Neural cell (in vitro differentiated cells): ENCODE measurements at regions not wholly inside any gene's neighbourhood (a gene's known extent, or its start where the extent isn't known, plus 50 kb on each side); places are given as distances from the start of the nearest gene placed in this dataset.

ENCODE experiments used
- H2AFZ ChIP-seq: fragments of 200-600, 300-800 bp; sonication (generic), shearing (Covaris generic); 2 replicates; pipeline ENCODE4 v1.6.0; 2014; ENCODE audit warnings: low read depth, mild to moderate bottlenecking, antibody characterized with exemption, low read length, moderate library complexity
- H3F3A ChIP-seq: fragments of 200-600 bp; shearing (Covaris generic); 2 replicates; pipeline ENCODE4 v1.6.1; 2016; ENCODE audit warnings: mild to moderate bottlenecking, moderate library complexity, mixed read lengths, antibody characterized with exemption, low read length; ENCODE audit not compliant: insufficient read depth, poor library complexity, severe bottlenecking
- H3K27ac ChIP-seq: fragments of 200-600, 300-800 bp; sonication (generic), shearing (Covaris generic); 2 replicates; pipeline ENCODE4 v1.5.1; 2014; ENCODE audit warnings: mild to moderate bottlenecking, low read length, moderate library complexity
- H3K27me3 ChIP-seq: fragments of 300-800, 200-600 bp; sonication (generic), shearing (Covaris generic); 2 replicates; pipeline ENCODE4 v1.6.0; 2014; ENCODE audit warnings: mild to moderate bottlenecking, low read depth, low read length, moderate library complexity; ENCODE audit not compliant: insufficient read depth
- H3K36me3 ChIP-seq: fragments of 300-800, 200-600 bp; sonication (generic), shearing (Covaris generic); 2 replicates; pipeline ENCODE4 v1.5.1; 2014; ENCODE audit warnings: mild to moderate bottlenecking, antibody characterized with exemption, low read length, moderate library complexity; ENCODE audit not compliant: insufficient read depth
- H3K4me2 ChIP-seq: fragments of 300-800, 200-600 bp; sonication (generic), shearing (Covaris generic); 2 replicates; pipeline ENCODE4 v1.6.0; 2014; ENCODE audit warnings: mild to moderate bottlenecking, low read length
- H3K4me3 ChIP-seq: fragments of 300-800, 200-600 bp; sonication (generic), shearing (Covaris generic); 2 replicates; pipeline ENCODE4 v1.5.1; 2014; ENCODE audit warnings: mild to moderate bottlenecking, low read length, moderate library complexity
- H3K79me2 ChIP-seq: fragments of 200-600 bp; shearing (Covaris generic); replicated peaks from 2 replicates; pipeline ENCODE4 v1.6.0; 2014; ENCODE audit warnings: mild to moderate bottlenecking, low read length, moderate library complexity; ENCODE audit not compliant: insufficient read depth
- H3K9ac ChIP-seq: fragments of 300-800, 200-600 bp; sonication (generic), shearing (Covaris generic); 2 replicates; pipeline ENCODE4 v1.6.1; 2016; ENCODE audit warnings: mild to moderate bottlenecking, low read length, mixed read lengths
- H3K9me2 ChIP-seq: fragments of 200-600 bp; shearing (Covaris generic); 2 replicates; pipeline ENCODE4 v1.6.1; 2016; ENCODE audit warnings: mild to moderate bottlenecking, low read length, mixed read lengths; ENCODE audit not compliant: insufficient read depth
- H3K9me3 ChIP-seq: fragments of 200-600, 300-800 bp; sonication (generic), shearing (Covaris generic); 2 replicates; pipeline ENCODE4 v1.6.1; 2016; ENCODE audit warnings: mild to moderate bottlenecking, mixed run types, low read length, moderate library complexity, mixed read lengths
- H4K20me1 ChIP-seq: fragments of 200-600 bp; shearing (Covaris generic); 2 replicates; pipeline ENCODE4 v1.6.1; 2016; ENCODE audit warnings: mild to moderate bottlenecking, mixed run types; ENCODE audit not compliant: insufficient read depth
- EP300 ChIP-seq: fragments of 450-650 bp; conservative IDR thresholded peaks from 2 replicates; pipeline ENCODE4 v1.6.1; 2014; ENCODE audit warnings: antibody characterized with exemption, mild to moderate bottlenecking, moderate library complexity; ENCODE audit not compliant: poor library complexity, severe bottlenecking
- EZH2 ChIP-seq: fragments of 200-600, 300-800 bp; shearing (Covaris generic), sonication (generic); IDR thresholded peaks from 2 replicates; pipeline ENCODE4 v1.6.1; 2014; ENCODE audit warnings: antibody characterized with exemption, low read length, borderline replicate concordance, mild to moderate bottlenecking; ENCODE audit not compliant: insufficient read depth, poor library complexity, severe bottlenecking
- MXI1 ChIP-seq: fragments of 450-650 bp; conservative IDR thresholded peaks from 2 replicates; pipeline ENCODE4 v1.6.1; 2014; ENCODE audit warnings: antibody characterized with exemption, mild to moderate bottlenecking; ENCODE audit not compliant: poor library complexity, severe bottlenecking
- POLR2AphosphoS5 ChIP-seq: IDR thresholded peaks from 2 replicates; pipeline ENCODE4 v1.6.1; 2012
- RAD21 ChIP-seq: fragments of 450-650 bp; conservative IDR thresholded peaks from 2 replicates; pipeline ENCODE4 v1.6.1; 2014; ENCODE audit warnings: antibody characterized with exemption, mild to moderate bottlenecking, moderate library complexity
- REST ChIP-seq: IDR thresholded peaks from 2 replicates; pipeline ENCODE4 v1.6.1; 2012; ENCODE audit warnings: borderline replicate concordance
- SMC3 ChIP-seq: fragments of 450-650 bp; conservative IDR thresholded peaks from 2 replicates; pipeline ENCODE4 v1.6.1; 2014; ENCODE audit warnings: antibody characterized with exemption, mild to moderate bottlenecking, moderate library complexity; ENCODE audit not compliant: poor library complexity
- TAF1 ChIP-seq: IDR thresholded peaks from 2 replicates; pipeline ENCODE4 v1.6.1; 2012; ENCODE audit warnings: low read depth
- TF ChIP-seq, protein P1 (sequence below): fragments of 450-650 bp; IDR thresholded peaks from 2 replicates; pipeline ENCODE4 v1.5.1; 2014; ENCODE audit warnings: antibody characterized with exemption, mild to moderate bottlenecking, moderate library complexity; ENCODE audit not compliant: poor library complexity, severe bottlenecking

- H2AFZ ChIP-seq, result no peak overlapping the region
- H3K27ac ChIP-seq, result peak overlapping the region; percentile 34
- H3K9me3 ChIP-seq, result no peaks in the 10 kb centered on the region
- no peaks in the 10 kb centered on the region for H3K27me3 ChIP-seq
- H3K4me3 ChIP-seq, result peak overlapping the region; percentile 40
- H3K4me2 ChIP-seq, result peak overlapping the region; percentile 46
- no peaks in the 10 kb centered on the region for H3K36me3 ChIP-seq
- no peaks in the 10 kb centered on the region for H4K20me1 ChIP-seq
- H3K9me2 ChIP-seq, result no peaks in the 10 kb centered on the region
- H3K9ac ChIP-seq, result no peak overlapping the region
- H3K79me2 ChIP-seq, result no peaks in the 10 kb centered on the region
- H3F3A ChIP-seq, result no peaks in the 10 kb centered on the region
- TF ChIP-seq, protein P1, sequence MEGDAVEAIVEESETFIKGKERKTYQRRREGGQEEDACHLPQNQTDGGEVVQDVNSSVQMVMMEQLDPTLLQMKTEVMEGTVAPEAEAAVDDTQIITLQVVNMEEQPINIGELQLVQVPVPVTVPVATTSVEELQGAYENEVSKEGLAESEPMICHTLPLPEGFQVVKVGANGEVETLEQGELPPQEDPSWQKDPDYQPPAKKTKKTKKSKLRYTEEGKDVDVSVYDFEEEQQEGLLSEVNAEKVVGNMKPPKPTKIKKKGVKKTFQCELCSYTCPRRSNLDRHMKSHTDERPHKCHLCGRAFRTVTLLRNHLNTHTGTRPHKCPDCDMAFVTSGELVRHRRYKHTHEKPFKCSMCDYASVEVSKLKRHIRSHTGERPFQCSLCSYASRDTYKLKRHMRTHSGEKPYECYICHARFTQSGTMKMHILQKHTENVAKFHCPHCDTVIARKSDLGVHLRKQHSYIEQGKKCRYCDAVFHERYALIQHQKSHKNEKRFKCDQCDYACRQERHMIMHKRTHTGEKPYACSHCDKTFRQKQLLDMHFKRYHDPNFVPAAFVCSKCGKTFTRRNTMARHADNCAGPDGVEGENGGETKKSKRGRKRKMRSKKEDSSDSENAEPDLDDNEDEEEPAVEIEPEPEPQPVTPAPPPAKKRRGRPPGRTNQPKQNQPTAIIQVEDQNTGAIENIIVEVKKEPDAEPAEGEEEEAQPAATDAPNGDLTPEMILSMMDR, result no peak
- TF ChIP-seq EZH2 (no peak), SMC3 (no peak), REST (no peak), TAF1 (no peak), EP300 (peak; percentile 87), RAD21 (peak; percentile 36), MXI1 (peak; percentile 15), POLR2AphosphoS5 (peak; percentile 88)
Measured at GRCh38 chr20:12673352-12673751, 335.4 kb upstream of the SPTLC3 start.

- H3K4me3 ChIP-seq, result no peak overlapping the region
- H3K27ac ChIP-seq, result no peak overlapping the region
- H3K79me2 ChIP-seq, result no peaks in the 10 kb centered on the region
- no peaks in the 10 kb centered on the region for H3F3A ChIP-seq
- H3K4me2 ChIP-seq, result no peak overlapping the region
- no peaks in the 10 kb centered on the region for H3K27me3 ChIP-seq
- TF ChIP-seq MXI1, result no peak
- TF ChIP-seq SMC3, result no peak
- no peak for TF ChIP-seq EP300
- no peak for TF ChIP-seq RAD21
- no peak for TF ChIP-seq TAF1
- TF ChIP-seq POLR2AphosphoS5, result no peak
- TF ChIP-seq EZH2, result no peak
- TF ChIP-seq, protein P1, result no peak
- no peak for TF ChIP-seq REST
- no peaks in the 10 kb centered on the region for H4K20me1 ChIP-seq
- no peak overlapping the region for H2AFZ ChIP-seq
- no peaks in the 10 kb centered on the region for H3K36me3 ChIP-seq
- no peaks in the 10 kb centered on the region for H3K9me2 ChIP-seq
- H3K9me3 ChIP-seq, result no peaks in the 10 kb centered on the region
- no peak overlapping the region for H3K9ac ChIP-seq
Measured at GRCh38 chr20:12677925-12678324, 330.8 kb upstream of the SPTLC3 start.
